HEK293T (cell line): ENCODE measurements at regions not wholly inside any gene's neighbourhood (a gene's known extent, or its start where the extent isn't known, plus 50 kb on each side); places are given as distances from the start of the nearest gene placed in this dataset.

Experiments used
- ARNT ChIP-seq: fragments of 450-650 bp; IDR thresholded peaks from 2 replicates; pipeline ENCODE4 v1.6.1; 2017; ENCODE audit warnings: mild to moderate bottlenecking
- BHLHE40 ChIP-seq: fragments of 450-650 bp; IDR thresholded peaks from 2 replicates; pipeline ENCODE4 v1.6.1; 2016; ENCODE audit warnings: mild to moderate bottlenecking, moderate library complexity, borderline replicate concordance
- CTBP1 ChIP-seq: fragments of 450-650 bp; IDR thresholded peaks from 2 replicates; pipeline ENCODE4 v1.6.1; 2016; ENCODE audit warnings: borderline replicate concordance
- ELF4 ChIP-seq: fragments of 450-650 bp; IDR thresholded peaks from 2 replicates; pipeline ENCODE4 v1.6.1; 2017; ENCODE audit warnings: antibody characterized with exemption
- FOXK2 ChIP-seq: fragments of 450-650 bp; IDR thresholded peaks from 2 replicates; pipeline ENCODE4 v1.6.1; 2016; ENCODE audit warnings: mild to moderate bottlenecking
- L3MBTL2 ChIP-seq: fragments of 450-650 bp; conservative IDR thresholded peaks from 2 replicates; pipeline ENCODE4 v1.6.1; 2016; ENCODE audit warnings: mild to moderate bottlenecking
- LEF1 ChIP-seq: fragments of 450-650 bp; IDR thresholded peaks from 2 replicates; pipeline ENCODE4 v1.6.1; 2017; ENCODE audit warnings: mild to moderate bottlenecking, borderline replicate concordance
- SUZ12 ChIP-seq: fragments of 450-650 bp; IDR thresholded peaks from 2 replicates; pipeline ENCODE4 v1.6.1; 2016; ENCODE audit warnings: mild to moderate bottlenecking
- ZNF384 ChIP-seq: fragments of 450-650 bp; IDR thresholded peaks from 2 replicates; pipeline ENCODE4 v1.6.1; 2016

DNA sequence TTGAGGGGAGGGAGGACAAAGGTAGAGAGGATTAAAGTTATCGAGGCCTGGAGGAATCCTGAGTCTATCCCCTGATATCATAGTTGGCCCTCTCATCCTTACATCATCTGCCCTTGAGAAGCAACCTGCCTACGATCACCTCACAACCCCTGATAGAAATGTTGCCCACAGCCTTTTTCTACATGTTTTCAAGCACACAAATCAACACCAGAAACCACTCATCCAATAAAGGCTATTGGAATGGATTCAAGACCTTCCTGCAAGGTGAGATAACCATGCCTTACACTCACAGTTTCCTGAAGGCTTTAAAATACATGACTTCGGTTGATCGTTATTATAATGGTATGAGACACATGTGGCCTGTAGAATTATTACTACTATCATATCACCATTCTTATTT, 175.7 kb upstream of the EGLN3 start:
- no peak for TF ChIP-seq BHLHE40
- TF ChIP-seq SUZ12: no peak
- TF ChIP-seq ELF4: no peak
- TF ChIP-seq L3MBTL2: no peak
- TF ChIP-seq ARNT: no peak
- TF ChIP-seq ZNF384: no peak
- TF ChIP-seq CTBP1: no peak
- no peak for TF ChIP-seq FOXK2
- TF ChIP-seq LEF1: no peak
